ENCODE measurements at regions not wholly inside any gene's neighbourhood (a gene's known extent, or its start where the extent isn't known, plus 50 kb on each side); places are given as distances from the start of the nearest gene placed in this dataset.

DNA sequence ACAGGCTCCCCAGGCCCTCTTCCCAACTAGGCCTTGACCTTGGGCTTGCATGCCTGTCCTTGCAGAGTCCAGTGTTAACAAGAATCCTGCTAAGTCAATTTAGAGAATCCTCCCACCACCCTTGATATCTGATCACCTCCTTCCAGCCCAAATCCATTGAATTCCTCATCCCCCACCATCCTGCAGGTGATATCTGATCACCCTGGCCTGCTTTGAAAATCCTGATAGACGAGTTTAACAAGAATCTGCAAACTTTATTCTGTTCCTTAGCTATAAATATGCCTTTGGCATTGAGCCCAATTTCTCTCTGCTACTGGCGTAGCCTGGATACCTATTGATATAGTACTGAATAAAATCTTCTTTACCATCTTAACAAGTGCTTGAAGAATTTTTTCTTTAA lies 125.5 kb downstream of the DIRAS2 start:
- TF ChIP-seq ZNF274 (IDR thresholded peaks at IDR 0.05; ENCODE audit: low read depth, low read length) (no peak), YY1 (IDR thresholded peaks at IDR 0.05; ENCODE audit: insufficient read depth, insufficient read length) (no peak), SUZ12 (IDR thresholded peaks at IDR 0.05; ENCODE audit: extremely low read depth, insufficient read depth, insufficient read length) (no peak)
